IMR-90 (cell line): ENCODE measurements at regions not wholly inside any gene's neighbourhood (a gene's known extent, or its start where the extent isn't known, plus 50 kb on each side); places are given as distances from the start of the nearest gene placed in this dataset.

ENCODE experiments used
- RFX5 ChIP-seq: IDR thresholded peaks from 2 replicates; pipeline ENCODE4 v1.8.0; 2012; ENCODE audit warnings: low read depth, mild to moderate bottlenecking, low read length, moderate library complexity
- TF ChIP-seq, protein P1 (sequence below): conservative IDR thresholded peaks from 2 replicates; pipeline ENCODE4 v1.5.1; 2012; ENCODE audit warnings: mild to moderate bottlenecking, low read depth, low read length, improper control_type of control experiment
- TF ChIP-seq, protein P2 (sequence below): fragments of 150-350 bp; IDR thresholded peaks from 2 replicates; pipeline ENCODE4 v1.6.1; 2017; ENCODE audit warnings: mild to moderate bottlenecking, antibody characterized with exemption, low read length, low read depth

DNA sequence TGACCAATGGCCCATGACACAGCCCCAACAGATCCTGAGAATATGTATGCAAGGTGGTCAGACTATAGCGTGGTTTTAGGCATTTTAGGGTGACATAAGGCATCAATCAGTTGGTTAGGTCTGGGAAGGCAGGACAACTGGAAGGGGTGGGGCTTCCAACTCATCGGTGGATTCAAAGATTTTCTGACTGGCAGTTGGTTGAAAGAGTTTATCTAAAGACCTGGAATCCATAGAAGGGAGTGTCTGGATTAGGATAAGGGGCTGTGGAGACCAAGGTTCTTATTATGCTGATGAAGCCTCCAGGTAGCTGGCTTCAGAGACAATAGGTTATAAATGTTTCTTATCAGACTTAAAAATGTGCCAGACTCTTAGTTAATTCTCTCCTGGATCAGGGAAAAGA lies 60.3 kb upstream of the CFAP46 start:
- TF ChIP-seq RFX5, result no peak
- TF ChIP-seq, protein P1, sequence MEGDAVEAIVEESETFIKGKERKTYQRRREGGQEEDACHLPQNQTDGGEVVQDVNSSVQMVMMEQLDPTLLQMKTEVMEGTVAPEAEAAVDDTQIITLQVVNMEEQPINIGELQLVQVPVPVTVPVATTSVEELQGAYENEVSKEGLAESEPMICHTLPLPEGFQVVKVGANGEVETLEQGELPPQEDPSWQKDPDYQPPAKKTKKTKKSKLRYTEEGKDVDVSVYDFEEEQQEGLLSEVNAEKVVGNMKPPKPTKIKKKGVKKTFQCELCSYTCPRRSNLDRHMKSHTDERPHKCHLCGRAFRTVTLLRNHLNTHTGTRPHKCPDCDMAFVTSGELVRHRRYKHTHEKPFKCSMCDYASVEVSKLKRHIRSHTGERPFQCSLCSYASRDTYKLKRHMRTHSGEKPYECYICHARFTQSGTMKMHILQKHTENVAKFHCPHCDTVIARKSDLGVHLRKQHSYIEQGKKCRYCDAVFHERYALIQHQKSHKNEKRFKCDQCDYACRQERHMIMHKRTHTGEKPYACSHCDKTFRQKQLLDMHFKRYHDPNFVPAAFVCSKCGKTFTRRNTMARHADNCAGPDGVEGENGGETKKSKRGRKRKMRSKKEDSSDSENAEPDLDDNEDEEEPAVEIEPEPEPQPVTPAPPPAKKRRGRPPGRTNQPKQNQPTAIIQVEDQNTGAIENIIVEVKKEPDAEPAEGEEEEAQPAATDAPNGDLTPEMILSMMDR, result no peak
- TF ChIP-seq, protein P2, sequence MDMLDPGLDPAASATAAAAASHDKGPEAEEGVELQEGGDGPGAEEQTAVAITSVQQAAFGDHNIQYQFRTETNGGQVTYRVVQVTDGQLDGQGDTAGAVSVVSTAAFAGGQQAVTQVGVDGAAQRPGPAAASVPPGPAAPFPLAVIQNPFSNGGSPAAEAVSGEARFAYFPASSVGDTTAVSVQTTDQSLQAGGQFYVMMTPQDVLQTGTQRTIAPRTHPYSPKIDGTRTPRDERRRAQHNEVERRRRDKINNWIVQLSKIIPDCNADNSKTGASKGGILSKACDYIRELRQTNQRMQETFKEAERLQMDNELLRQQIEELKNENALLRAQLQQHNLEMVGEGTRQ, result no peak
